HG03064 (cell line): ENCODE measurements at regions not wholly inside any gene's neighbourhood (a gene's known extent, or its start where the extent isn't known, plus 50 kb on each side); places are given as distances from the start of the nearest gene placed in this dataset.

ENCODE experiments used
- ATAC-seq: cut with Tn5 transposase; IDR thresholded peaks from one replicate; pipeline ENCODE4 v1.9.1; 2021; ENCODE audit warnings: low read depth; ENCODE audit not compliant: unreplicated experiment

GRCh38 chr1:5371270-5371669, 621.0 kb downstream of the NPHP4 start:
- ATAC-seq = no peak

- no peak for ATAC-seq
These were observed 621.9 kb downstream of the NPHP4 start for GRCh38 chr1:5370311-5370710.

GRCh38 chr1:5369223-5369622, 623.0 kb downstream of the NPHP4 start:
- ATAC-seq = no peak

- ATAC-seq = no peak
These were observed 624.0 kb downstream of the NPHP4 start for GRCh38 chr1:5368201-5368600.

- ATAC-seq = no peak
These were observed 624.9 kb downstream of the NPHP4 start for GRCh38 chr1:5367306-5367705.

- no peak for ATAC-seq
These were observed 626.5 kb downstream of the NPHP4 start for GRCh38 chr1:5365751-5366150.

- ATAC-seq = no peak
These were observed 627.6 kb downstream of the NPHP4 start for GRCh38 chr1:5364591-5364990.

- ATAC-seq = no peak
These were observed 637.5 kb downstream of the NPHP4 start for GRCh38 chr1:5354681-5355080.

- no peak for ATAC-seq
These were observed 640.9 kb downstream of the NPHP4 start for GRCh38 chr1:5351366-5351765.

- no peak for ATAC-seq
These were observed 642.7 kb downstream of the NPHP4 start for GRCh38 chr1:5349526-5349925.

- no peak for ATAC-seq
These were observed 643.3 kb downstream of the NPHP4 start for GRCh38 chr1:5348732-5349465.

GRCh38 chr1:5347726-5348125, 644.5 kb downstream of the NPHP4 start:
- no peak for ATAC-seq

- ATAC-seq = no peak
These were observed 646.7 kb downstream of the NPHP4 start for GRCh38 chr1:5345556-5345955.

- ATAC-seq = no peak
These were observed 648.8 kb downstream of the NPHP4 start for GRCh38 chr1:5343256-5344020.

- no peak for ATAC-seq
These were observed 649.4 kb downstream of the NPHP4 start for GRCh38 chr1:5342830-5343229.

GRCh38 chr1:5342172-5342571, 650.1 kb downstream of the NPHP4 start:
- ATAC-seq = no peak

- ATAC-seq = no peak
These were observed 650.8 kb downstream of the NPHP4 start for GRCh38 chr1:5341471-5341870.

- no peak for ATAC-seq
These were observed 651.6 kb downstream of the NPHP4 start for GRCh38 chr1:5340560-5341130.

- ATAC-seq = no peak
These were observed 653.8 kb downstream of the NPHP4 start for GRCh38 chr1:5338466-5338865.

- no peak for ATAC-seq
These were observed 658.9 kb downstream of the NPHP4 start for GRCh38 chr1:5333291-5333690.

GRCh38 chr1:5331101-5331500, 661.1 kb downstream of the NPHP4 start:
- ATAC-seq = no peak
